Sigmoid colon (tissue), 6 donors: ENCODE measurements at regions not wholly inside any gene's neighbourhood (a gene's known extent, or its start where the extent isn't known, plus 50 kb on each side); places are given as distances from the start of the nearest gene placed in this dataset.

Source experiments
- DNase-seq: peaks from one replicate; pipeline ENCODE4 v3.0.0-alpha.2; 2019
- H3K27ac ChIP-seq, 4 donors: fragments of 200-600 bp; sonication (generic); one replicate each; pipeline ENCODE4 v1.5.1; 2016 to 2019; ENCODE audit warnings: mild to moderate bottlenecking in 1 of 4
- H3K27me3 ChIP-seq, 3 donors: fragments of 200-600 bp; sonication (generic); one replicate each; pipeline ENCODE4 v1.5.1; 2019; ENCODE audit warnings: mild to moderate bottlenecking in 1 of 3
- H3K36me3 ChIP-seq, 4 donors: fragments of 200-600 bp; sonication (generic); one replicate each; pipeline ENCODE4 v1.5.1; 2016 to 2019
- H3K4me1 ChIP-seq, 4 donors: fragments of 200-600 bp; sonication (generic); one replicate each; pipeline ENCODE4 v1.5.1; 2017 to 2019
- H3K4me3 ChIP-seq, 4 donors: fragments of 200-600 bp; sonication (generic); one replicate each; pipeline ENCODE4 v1.5.1; 2017 to 2019; ENCODE audit warnings: mild to moderate bottlenecking in 2 of 4, moderate library complexity in 1 of 4
- H3K9me3 ChIP-seq, 4 donors: fragments of 200-600 bp in 3 of 4; sonication (generic) in 3 of 4; one replicate each; pipeline versions ENCODE4 v1.5.1 to v1.6.1; 2013 to 2019
- CTCF ChIP-seq, 4 experiments: fragments of 450-650 bp in 3 of 4; fragments of 200-600 bp in 1 of 4; IDR thresholded peaks; one replicate each; pipeline ENCODE4 v1.5.1; 2016 to 2019; ENCODE audit warnings: antibody characterized with exemption in 4 of 4, mild to moderate bottlenecking in 3 of 4, moderate library complexity in 2 of 4
- EP300 ChIP-seq, 4 donors: sonication (generic); formaldehyde crosslinking; IDR thresholded peaks; one replicate each; pipeline ENCODE4 v1.6.1; 2017; ENCODE audit warnings: antibody characterized with exemption in 4 of 4
- POLR2A ChIP-seq, 2 donors: fragments of 450-650 bp; IDR thresholded peaks; one replicate each; pipeline ENCODE4 v1.6.1; 2016; ENCODE audit warnings: antibody characterized with exemption in 2 of 2, mild to moderate bottlenecking in 2 of 2, moderate library complexity in 2 of 2
- POLR2AphosphoS5 ChIP-seq, 4 donors: sonication (generic); formaldehyde crosslinking; IDR thresholded peaks; one replicate each; pipeline ENCODE4 v1.6.1; 2017; ENCODE audit warnings: antibody characterized with exemption in 4 of 4
- WGBS, 2 donors: extraction: QIAGEN DNeasy Blood & Tissue Kit; methylation state at CpG; one replicate each; pipeline ENCODE4 v1.1.7; 2013; 5-methylcytosine and 5-hydroxymethylcytosine counted together
- intact Hi-C: fragments of 100-400 bp; cut with DNase I; formaldehyde crosslinking; loops from one replicate; pipeline ENCODE4 v1.15.1; 2023
- donor health status: healthy with polysubstance abuse.
- donor health status: healthy.

GRCh38 chr11:92822410-92822809, 147.0 kb upstream of the MTNR1B start:
- Histone ChIP-seq H3K27me3 (no peaks in the 10 kb centered on the region), H3K9me3 (no peaks in the 10 kb centered on the region), H3K4me3 (no peak overlapping the region), H3K36me3 (no peaks in the 10 kb centered on the region), H3K4me1 (peaks cover 0 to 16% (median 9%) of the 10 kb centered on the region in 4 donors), H3K27ac (no peak overlapping the region)
- DNase-seq = no peak
- TF ChIP-seq EP300 (IDR thresholded peaks at IDR 0.05) (no peak), CTCF (IDR thresholded peaks at IDR 0.05) (no peak), POLR2A (IDR thresholded peaks at IDR 0.05) (no peak), POLR2AphosphoS5 (IDR thresholded peaks at IDR 0.05) (no peak)
- intact Hi-C loops = no loop called here
- WGBS, 2 donors = 93 to 94% methylated on average over 3 of the region's 3 CpGs

GRCh38 chr11:92826136-92826535, 143.3 kb upstream of the MTNR1B start:
- WGBS, 2 donors = 47 to 70% methylated on average over 1 of the region's 1 CpG
- peaks cover 0 to 16% (median 10%) of the 10 kb centered on the region in 4 donors for H3K4me1 ChIP-seq
- no peaks in the 10 kb centered on the region for H3K9me3 ChIP-seq
- H3K27me3 ChIP-seq = no peaks in the 10 kb centered on the region
- no peaks in the 10 kb centered on the region for H3K36me3 ChIP-seq
- H3K4me3 ChIP-seq = no peak overlapping the region
- H3K27ac ChIP-seq = no peak overlapping the region
- intact Hi-C loops = no loop called here
- TF ChIP-seq CTCF (IDR thresholded peaks at IDR 0.05) (no peak), POLR2AphosphoS5 (IDR thresholded peaks at IDR 0.05) (no peak), EP300 (IDR thresholded peaks at IDR 0.05) (no peak), POLR2A (IDR thresholded peaks at IDR 0.05) (no peak)
- DNase-seq = no peak

GRCh38 chr11:92826603-92827002, 142.8 kb upstream of the MTNR1B start:
- H3K9me3 ChIP-seq = no peaks in the 10 kb centered on the region
- no peak for DNase-seq
- 56 to 78% methylated on average over 1 of the region's 1 CpG for WGBS, 2 donors
- H3K27ac ChIP-seq = no peak overlapping the region
- H3K36me3 ChIP-seq = no peaks in the 10 kb centered on the region
- no peak overlapping the region for H3K4me3 ChIP-seq
- intact Hi-C loops = no loop called here
- TF ChIP-seq CTCF (IDR thresholded peaks at IDR 0.05) (no peak), EP300 (IDR thresholded peaks at IDR 0.05) (no peak), POLR2A (IDR thresholded peaks at IDR 0.05) (no peak), POLR2AphosphoS5 (IDR thresholded peaks at IDR 0.05) (no peak)
- peaks cover 0 to 16% (median 10%) of the 10 kb centered on the region in 4 donors for H3K4me1 ChIP-seq
- no peaks in the 10 kb centered on the region for H3K27me3 ChIP-seq

GRCh38 chr11:92827132-92827531, 142.3 kb upstream of the MTNR1B start:
- Histone ChIP-seq H3K36me3 (no peaks in the 10 kb centered on the region), H3K4me1 (peaks cover 0 to 16% (median 10%) of the 10 kb centered on the region in 4 donors), H3K27me3 (no peaks in the 10 kb centered on the region), H3K9me3 (no peaks in the 10 kb centered on the region), H3K4me3 (no peak overlapping the region), H3K27ac (no peak overlapping the region)
- no peak for DNase-seq
- WGBS, 2 donors = 73 to 78% methylated on average over 2 of the region's 2 CpGs
- no peak for TF ChIP-seq EP300 (IDR thresholded peaks at IDR 0.05)
- TF ChIP-seq POLR2AphosphoS5 (IDR thresholded peaks at IDR 0.05) = no peak
- TF ChIP-seq POLR2A (IDR thresholded peaks at IDR 0.05) = no peak
- no peak for TF ChIP-seq CTCF (IDR thresholded peaks at IDR 0.05)
- intact Hi-C loops = no loop called here

GRCh38 chr11:92828556-92828955, 140.9 kb upstream of the MTNR1B start:
- H3K4me1 ChIP-seq = peaks cover 0 to 16% (median 10%) of the 10 kb centered on the region in 4 donors
- H3K36me3 ChIP-seq = no peaks in the 10 kb centered on the region
- intact Hi-C loops = no loop called here
- no peaks in the 10 kb centered on the region for H3K9me3 ChIP-seq
- TF ChIP-seq CTCF (IDR thresholded peaks at IDR 0.05) = no peak
- TF ChIP-seq EP300 (IDR thresholded peaks at IDR 0.05) = no peak
- TF ChIP-seq POLR2A (IDR thresholded peaks at IDR 0.05) = no peak
- TF ChIP-seq POLR2AphosphoS5 (IDR thresholded peaks at IDR 0.05) = no peak
- no peaks in the 10 kb centered on the region for H3K27me3 ChIP-seq
- no peak overlapping the region for H3K27ac ChIP-seq
- WGBS, 2 donors = 42 to 69% methylated on average over 2 of the region's 2 CpGs
- no peak overlapping the region for H3K4me3 ChIP-seq
- DNase-seq = no peak
